ENCODE measurements at regions not wholly inside any gene's neighbourhood (a gene's known extent, or its start where the extent isn't known, plus 50 kb on each side); places are given as distances from the start of the nearest gene placed in this dataset.
"Not testable (repeated sequence)": the region's sequence is repeated elsewhere in the genome, so short reads cannot be mapped to it uniquely, and the experiment has no call there.

DNA sequence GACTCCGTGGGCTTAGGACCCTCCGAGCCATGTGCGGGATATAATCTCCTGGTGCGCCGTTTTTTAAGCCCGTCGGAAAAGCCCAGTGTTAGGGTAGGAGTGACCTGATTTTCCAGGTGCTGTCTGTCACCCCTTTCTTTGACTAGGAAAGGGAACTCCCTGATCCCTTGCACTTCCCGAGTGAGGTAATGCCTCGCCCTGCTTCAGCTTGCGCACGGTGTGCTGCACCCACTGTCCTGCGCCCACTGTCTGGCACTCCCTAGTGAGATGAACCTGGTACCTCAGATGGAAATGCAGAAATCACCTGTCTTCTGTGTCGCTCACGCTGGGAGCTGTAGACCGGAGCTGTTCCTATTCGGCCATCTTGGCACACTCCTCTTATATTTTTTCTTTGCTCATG lies 95.1 kb upstream of the FRMD4B start:
- DNase-seq: not testable (repeated sequence)

- DNase-seq: no peak
Observed at GRCh38 chr3:69474186-69474585, 88.3 kb upstream of the FRMD4B start.

DNA sequence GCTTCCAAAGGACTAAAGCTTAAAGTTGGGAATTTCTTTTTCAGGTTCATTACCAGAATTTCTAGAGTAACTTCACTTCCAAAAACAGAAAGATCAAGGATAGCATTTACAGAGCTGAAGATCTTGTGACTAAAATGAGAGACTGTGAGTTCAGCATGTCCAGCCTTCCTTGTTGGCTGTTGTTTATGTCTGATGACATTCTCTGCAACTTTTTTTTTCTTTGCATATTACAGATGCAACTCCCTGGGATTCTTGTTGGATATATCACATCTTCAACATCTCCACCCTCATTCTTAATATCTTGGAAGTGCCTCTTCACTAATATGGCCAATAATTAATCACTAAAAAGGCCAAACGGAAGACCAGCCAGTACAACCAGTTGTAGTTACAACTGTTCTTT lies 86.2 kb upstream of the FRMD4B start:
- no peak for DNase-seq

- DNase-seq: no peak
Observed at GRCh38 chr3:69463531-69463930, 77.6 kb upstream of the FRMD4B start.

GRCh38 chr3:69462826-69463100 lies 76.9 kb upstream of the FRMD4B start:
- DNase-seq: no peak

DNA sequence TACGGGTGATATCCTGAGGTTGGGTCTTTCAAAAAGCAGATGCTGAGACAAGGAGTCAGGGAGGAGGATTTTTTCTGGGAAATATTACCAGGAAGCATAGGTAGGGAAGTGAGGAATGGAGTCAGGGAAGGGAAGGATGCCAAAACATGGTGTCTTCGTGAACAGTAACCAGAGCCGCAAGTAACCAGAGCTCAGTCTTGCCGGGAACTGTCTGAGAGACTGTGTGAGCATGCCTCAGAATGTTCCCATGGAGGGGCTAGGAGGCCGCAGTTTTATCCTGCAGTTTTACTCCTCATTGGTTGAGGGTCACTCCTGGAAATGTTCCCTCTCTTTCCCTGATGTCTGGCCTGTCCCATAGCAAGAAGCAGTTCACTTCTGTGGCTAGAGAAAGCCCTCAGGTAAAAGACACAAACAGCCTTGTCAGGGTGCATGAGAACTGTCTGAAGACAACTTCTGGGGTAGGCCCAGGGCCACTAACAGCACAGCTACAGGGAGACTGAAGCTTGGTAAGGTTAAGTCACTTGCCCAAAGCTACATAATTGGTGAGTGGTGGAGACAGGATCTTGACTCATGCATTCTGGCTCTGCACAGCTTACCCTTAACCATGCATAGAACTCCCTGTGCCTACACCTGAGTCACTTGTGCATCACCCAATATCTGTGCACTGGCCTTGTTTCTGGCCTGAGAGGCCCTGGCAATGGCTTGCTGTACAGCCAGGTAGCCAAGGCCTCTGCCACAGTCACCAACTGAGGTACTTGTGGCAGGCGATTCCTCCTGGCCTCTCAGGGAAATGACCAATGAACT lies 76.3 kb upstream of the FRMD4B start:
- DNase-seq: no peak

- DNase-seq: no peak
Observed at GRCh38 chr3:69460034-69460433, 74.1 kb upstream of the FRMD4B start.

DNA sequence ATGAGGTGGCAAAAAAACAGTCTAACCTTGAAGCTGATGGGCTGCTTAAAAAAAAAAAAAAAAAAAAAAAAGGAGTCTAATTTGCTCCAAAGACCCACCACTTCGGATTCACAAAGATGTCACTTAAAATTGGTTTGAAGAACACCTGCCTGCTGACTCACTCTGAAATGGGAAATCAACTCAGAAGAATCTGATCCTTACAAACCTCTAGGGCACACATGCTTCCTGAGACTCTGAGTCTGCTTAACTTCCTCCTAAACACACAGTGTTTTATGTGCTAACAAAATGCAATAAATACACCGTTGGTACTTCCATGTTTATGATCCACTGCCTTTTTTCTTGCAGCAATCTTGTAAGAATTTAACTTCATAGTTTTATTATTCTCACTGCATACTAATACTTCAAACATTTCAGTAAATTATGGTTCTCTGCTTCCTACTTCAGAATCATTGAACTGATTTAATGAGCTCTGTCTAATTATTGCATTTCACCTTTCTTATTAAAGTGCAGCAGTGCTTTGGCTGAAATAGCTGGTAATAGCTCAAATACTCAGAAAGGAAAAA lies 73.0 kb upstream of the FRMD4B start:
- no peak for DNase-seq

DNA sequence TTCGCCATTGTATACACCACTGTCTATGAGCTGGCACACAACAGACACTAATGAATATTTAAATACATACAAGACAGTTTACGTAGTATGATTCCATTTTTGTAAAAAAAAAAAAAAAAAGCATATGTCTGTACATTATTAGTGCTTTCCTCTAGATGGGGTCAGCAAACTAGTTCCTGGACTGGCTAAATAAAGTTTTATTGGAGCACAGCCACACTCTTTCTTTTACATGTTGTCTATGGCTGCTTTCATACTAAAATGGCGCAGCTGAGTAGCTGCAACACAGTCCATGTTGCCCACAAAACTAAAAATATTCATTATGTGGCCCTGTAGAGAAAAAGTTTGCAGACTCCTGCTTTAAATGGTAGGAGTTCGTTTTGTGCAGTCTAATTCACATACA lies 70.7 kb upstream of the FRMD4B start:
- DNase-seq: no peak

DNA sequence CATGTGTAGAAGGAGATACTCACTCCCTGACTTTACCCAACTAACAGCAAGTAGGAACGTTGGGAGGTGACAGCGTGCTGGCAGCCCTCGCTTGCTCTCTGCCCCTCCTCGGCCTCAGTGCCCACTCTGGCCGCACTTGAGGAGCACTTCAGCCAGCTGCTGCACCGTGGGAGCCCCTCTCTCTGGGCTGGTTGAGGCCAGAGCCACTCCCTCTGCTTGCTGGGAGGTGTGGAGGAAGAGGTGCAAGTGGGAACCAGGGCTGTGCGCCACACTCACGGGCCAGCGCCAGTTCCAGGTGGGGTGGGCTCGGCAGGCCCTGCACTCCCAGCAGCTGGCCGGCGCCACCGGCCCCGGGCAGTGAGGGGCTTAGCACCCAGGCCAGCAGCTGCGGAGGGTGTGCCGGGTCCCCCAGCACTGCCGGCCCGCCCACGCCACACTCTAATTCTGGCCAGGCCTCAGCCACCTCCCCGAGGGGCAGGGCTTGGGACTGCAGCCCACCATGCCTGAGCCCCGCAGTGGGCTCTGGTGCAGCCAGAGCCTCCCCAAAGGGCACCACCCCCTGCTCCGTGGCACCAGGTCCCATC lies 68.4 kb upstream of the FRMD4B start:
- no peak for DNase-seq

GRCh38 chr3:69452295-69452694 lies 66.4 kb upstream of the FRMD4B start:
- DNase-seq: no peak

DNA sequence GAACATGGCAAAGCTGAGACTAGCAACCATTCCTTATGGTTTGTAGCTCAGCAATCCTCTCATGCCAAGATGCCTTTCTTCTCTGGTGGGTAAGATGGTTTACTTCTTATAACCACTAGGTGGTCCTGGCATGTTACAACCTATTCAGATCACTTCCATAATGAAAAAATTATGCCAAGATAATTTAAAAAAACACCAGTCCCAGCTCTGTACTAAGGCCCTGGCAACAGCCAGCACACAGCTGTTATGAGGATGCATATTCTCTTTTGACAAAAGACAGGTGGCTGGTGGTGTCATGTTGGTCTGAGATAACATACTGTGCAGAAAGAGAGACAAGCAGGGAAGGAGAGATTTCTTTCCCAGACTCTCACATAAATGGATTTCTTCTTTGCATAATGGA lies 65.7 kb upstream of the FRMD4B start:
- no peak for DNase-seq

- no peak for DNase-seq
Observed at GRCh38 chr3:69448877-69449276, 63.0 kb upstream of the FRMD4B start.

DNA sequence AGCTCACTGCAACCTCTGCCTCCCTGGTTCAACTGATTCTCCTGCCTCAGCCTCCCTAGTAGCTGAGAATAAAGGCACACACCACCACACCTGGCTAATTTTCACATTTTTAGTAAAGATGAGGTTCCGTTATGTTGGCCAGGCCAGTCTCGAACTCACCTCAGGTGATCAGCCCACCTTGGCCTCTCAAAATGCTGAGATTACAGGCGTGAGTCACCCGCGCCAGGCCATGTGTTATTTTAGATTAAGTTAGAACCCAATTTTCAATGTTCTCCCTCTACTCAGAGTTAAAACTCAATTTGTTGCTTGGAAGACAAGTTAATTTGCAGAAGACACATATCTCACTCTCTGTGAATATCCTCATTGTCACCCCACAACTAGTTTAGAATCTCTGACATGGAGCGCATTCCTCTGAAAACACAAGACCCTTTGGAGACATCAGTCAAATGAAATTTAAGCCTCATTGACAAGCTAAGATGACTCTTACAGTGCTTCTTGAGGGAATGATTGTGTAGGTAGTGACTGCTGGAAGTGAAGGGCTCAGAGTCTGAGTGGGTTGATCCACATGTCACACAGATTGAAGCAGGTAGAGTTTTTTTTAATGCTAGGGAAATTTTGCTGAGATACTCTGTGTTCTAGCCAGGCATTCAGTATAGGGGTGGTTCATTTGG lies 60.6 kb upstream of the FRMD4B start:
- DNase-seq: no peak

- no peak for DNase-seq
Observed at GRCh38 chr3:69445498-69445897, 59.6 kb upstream of the FRMD4B start.

- DNase-seq: no peak
Observed at GRCh38 chr3:69445024-69445423, 59.1 kb upstream of the FRMD4B start.

DNA sequence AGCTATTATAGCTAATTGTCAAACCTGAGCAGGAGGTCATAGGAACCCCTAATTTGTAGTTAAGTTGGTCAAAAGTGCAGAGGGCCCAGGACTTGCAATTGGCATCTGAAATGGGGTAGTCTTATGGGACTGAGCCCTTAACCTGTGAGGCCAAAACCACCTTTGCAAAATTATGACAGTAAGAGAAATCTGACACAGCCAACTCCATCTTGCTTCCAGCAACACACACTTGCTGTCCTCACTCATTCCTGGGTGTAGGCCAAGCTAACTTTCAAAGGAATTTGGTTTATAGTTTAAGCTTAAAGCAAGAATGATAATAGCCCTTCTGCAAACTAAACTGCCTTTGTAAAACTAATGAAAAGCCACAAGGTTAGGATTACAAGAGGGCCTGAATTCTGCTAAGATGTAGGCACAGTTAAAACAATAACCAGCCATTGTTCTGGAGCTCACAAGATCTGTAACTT lies 57.6 kb upstream of the FRMD4B start:
- no peak for DNase-seq

DNA sequence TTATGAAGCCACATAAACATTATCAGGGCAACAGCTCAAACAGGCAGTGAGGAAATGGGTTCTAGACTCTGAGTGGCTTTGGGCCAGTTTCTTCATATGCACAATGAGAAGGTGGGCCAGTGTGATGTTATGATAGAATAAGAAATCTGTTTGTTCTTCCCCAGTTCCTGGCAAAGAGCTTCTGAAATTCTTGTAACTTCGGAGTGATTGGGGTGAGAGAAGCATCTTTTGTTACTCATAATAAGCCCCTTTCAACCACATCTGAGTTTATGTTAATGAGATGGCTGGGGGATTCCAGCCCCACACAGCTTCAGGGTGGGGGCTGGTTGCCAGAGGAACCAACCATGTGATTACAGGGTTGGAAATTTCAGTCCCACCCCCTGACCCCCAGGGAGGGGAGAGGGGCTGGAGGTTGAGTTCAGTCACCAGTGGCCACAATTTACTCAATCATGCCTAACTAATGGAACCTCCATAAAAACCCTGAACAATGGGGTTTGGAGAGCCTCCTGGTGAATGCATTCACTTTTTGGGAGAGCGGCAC lies 57.0 kb upstream of the FRMD4B start:
- DNase-seq: no peak

DNA sequence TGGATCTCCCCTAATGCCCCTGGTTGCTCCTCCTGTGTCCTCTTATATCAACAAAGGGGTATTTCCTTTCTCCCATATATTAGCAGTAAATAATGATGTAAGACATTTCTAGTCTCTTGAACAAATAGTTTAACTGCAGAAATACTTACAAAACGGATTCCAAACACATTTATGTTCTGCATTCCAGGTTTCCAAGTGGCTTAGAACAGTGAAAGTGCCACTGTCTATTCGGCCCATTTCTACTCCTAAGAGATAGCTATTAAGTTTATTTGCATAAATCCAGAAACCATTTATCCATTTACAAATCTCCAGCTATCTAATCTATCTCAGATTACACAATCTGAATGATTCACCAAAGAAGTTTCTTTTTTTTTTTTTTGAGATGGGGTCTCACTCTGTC lies 55.8 kb upstream of the FRMD4B start:
- DNase-seq: no peak

- DNase-seq: no peak
Observed at GRCh38 chr3:69441040-69441439, 55.2 kb upstream of the FRMD4B start.

DNA sequence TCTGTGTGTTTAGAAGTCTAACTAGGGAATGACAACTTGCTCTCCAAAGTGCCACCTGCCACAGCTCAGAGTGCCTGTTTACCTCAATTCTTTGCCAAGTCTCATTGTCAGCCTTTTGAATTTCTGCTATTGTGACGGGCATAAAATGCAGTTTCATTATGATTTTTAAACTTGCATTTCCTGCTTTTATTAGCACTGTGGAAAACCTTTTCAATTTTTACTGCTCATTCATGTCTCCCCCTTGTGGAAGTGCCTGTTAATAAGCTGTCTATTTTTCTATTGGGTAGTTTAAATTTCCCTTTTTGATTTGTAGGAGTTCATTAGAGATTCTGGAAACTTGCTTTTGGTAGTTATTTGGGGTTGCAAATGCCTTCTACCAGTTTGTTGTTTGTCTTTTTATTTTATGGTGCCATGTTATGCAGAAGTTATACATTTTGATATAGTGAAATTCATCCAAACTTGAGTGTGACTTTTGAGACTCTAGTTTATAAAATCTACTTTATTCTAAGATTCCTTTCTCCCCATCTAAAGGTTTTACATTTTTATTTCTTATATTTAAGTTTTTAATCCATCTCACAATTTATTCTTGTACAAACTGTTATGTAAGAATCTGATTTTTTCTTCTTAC lies 53.9 kb upstream of the FRMD4B start:
- no peak for DNase-seq

GRCh38 chr3:69438476-69438875 lies 52.6 kb upstream of the FRMD4B start:
- DNase-seq: no peak

Measured in NCI-H146 (cell line).